HG02973 (cell line): ENCODE measurements at regions not wholly inside any gene's neighbourhood (a gene's known extent, or its start where the extent isn't known, plus 50 kb on each side); places are given as distances from the start of the nearest gene placed in this dataset.

Source experiments
- ATAC-seq: cut with Tn5 transposase; IDR thresholded peaks from one replicate; pipeline ENCODE4 v1.9.1; 2021; ENCODE audit warnings: moderate library complexity; ENCODE audit not compliant: unreplicated experiment

GRCh38 chr2:9771101-9771449, 72.2 kb upstream of the TAF1B start:
- ATAC-seq: no peak

DNA sequence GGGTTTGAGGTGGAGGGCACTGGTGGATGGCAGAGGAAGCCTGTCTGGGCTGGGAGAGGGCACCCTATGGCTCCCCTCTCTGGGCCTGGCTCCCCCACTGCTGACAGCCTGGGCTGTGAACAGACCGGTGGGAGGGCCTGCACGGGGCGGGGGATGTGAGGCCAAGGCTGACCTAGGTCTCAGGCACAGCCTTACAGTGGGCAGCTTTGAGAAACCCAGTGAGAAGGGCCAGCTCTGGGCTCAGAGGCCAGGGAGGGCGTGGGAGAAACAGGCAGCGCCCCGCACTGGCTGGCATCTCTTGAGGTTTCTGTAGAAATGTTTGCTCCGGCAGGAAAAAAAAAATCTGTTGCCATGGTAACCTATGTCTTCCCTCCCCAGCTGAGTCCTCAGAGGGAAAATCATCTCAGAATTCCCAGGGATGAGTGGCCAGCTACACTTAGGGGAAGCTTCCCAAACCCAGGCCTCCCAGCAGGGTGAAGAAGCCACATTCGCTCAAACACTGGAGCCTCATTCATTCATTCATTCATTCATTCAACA, 71.7 kb upstream of the TAF1B start:
- no peak for ATAC-seq

GRCh38 chr2:9772035-9772998, 71.0 kb upstream of the TAF1B start:
- ATAC-seq: no peak

DNA sequence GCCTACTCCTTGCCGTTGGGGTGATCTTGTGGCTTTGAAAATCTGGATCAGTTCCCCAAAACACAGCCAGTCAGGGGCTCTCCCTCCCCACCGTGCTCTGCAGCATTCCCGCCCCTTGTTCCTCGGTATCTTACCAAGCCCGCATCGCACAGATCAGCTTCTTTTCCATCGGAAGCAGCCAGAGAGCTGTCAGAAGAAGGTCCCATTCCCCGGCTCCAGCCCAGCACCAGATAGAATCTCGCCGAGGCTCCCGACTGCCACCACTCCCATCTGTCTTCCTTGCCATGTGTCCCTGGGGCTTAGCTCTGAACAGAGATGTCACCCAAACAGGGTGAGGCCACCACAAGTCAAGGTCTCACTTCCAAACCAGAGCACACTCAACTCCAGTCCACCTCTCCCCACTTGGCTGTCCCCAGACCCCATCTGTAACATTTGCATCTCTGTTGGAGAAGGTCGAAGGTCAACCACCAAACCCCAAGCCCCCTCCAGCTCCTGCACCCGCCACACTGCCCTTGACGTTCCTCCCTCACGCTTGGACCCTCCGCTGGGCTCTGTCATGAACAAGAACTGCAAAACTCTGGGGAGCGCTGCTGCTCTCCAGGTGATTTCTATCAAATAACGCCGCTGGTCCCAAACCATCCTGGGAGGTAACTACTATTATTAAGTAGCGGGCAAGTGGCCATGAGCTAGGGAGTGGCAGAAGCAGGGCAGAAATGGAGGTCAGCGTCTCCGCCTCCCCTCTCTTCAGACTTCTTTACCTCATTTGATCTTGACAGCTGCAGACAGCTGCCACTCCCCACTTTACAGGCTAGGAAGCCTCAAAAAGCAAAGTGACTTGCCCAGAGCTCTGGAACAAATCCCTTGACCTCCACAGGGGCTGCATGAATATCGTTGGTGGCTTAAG, 70.0 kb upstream of the TAF1B start:
- ATAC-seq: no peak

- no peak for ATAC-seq
These were observed 69.4 kb upstream of the TAF1B start for GRCh38 chr2:9773903-9774239.

DNA sequence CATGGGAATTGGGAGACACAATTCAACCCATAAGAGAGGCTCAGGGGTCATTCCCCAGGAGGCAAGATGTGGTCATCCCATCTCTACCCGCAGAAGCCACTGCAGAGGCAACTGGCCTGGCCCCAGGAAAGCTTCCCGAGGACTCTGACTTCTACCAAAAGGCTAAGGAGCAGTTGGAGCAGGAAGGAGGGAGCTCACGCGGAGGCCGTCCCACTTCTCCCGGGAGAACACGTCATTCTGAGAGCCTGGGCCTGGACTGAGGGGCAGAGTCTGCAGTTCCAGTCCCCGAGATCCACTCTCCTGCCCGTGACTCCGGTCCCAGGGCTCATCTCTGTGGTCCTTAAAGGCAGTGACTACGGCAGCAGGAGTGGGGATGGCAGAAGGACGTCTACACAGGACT, 69.0 kb upstream of the TAF1B start:
- no peak for ATAC-seq

DNA sequence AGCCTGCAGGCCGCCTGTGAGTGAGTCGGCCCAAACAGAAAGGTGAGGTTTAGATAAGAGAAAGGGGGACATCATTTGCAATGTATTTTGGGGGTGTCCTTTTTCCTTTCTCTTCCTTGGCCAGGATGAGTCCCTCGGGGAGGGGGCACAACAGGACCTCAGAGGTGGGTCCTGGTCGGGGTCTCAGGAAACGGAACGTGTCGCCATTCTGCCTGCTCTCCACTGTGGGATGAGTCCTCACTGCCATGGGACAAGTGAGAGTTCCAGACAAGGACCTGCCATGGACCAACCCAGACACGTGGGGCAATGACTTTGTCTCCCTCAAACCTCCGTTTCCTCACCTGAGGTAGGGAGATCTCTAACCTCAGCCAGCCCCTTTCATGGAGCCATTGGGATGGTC, 67.9 kb upstream of the TAF1B start:
- ATAC-seq: no peak

- ATAC-seq: no peak
These were observed 67.1 kb upstream of the TAF1B start for GRCh38 chr2:9775999-9776712.

- no peak for ATAC-seq
These were observed 66.2 kb upstream of the TAF1B start for GRCh38 chr2:9777081-9777480.

DNA sequence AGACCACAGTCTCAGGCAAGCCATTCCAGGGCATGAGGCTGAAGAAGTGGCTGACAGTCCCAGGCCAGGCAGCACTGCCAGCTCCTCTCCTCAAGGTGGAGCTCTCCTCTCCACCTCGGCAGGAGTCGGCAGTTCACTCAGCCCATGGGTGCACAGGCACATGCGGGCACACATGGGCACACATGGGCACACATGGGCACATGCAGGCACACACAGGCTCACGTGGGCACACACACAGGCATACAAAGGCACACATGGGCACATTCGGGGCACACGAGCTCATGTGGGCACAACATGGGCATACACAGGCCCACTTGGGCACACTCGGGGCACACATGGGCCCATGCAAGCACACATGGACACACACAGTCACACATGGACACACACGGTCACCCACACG, 65.3 kb upstream of the TAF1B start:
- ATAC-seq: no peak

- no peak for ATAC-seq
These were observed 64.6 kb upstream of the TAF1B start for GRCh38 chr2:9778471-9779316.

- no peak for ATAC-seq
These were observed 63.5 kb upstream of the TAF1B start for GRCh38 chr2:9779596-9780264.

DNA sequence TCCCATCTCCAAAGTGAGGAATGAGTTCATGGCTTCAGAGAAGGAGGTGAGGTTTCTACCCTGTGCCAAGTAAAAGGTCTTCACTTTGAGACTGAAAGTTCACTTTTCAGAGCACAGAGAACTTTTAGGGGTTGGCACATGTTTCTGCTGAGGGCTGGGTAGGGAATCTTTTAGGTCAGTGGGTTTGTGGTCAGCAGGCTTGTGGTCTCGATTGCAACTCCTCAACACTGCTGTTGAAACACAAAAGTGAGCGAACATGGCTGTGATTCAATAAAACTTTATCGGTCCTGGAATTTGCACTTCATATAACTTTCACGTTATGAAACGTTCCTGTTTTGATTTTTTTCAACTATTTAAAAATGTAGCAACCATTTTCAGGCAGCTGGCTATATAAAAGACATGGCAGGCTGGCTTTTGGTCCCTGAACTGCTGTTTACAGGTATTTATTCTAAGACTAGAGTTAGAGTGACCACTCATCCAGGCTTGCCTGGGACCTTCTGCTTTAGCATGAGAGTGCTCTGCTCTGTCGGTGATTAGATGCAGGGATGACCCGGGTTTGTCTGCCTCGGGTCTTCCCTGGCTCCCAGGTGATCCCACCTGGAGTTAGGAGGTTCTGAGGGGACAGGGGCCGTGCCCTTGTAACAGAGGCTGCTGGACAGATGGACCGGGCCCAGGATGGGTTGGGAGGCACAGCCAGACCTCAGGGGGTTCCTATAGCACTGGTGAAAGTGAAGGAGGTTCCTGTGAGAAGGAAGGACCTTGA, 62.7 kb upstream of the TAF1B start:
- ATAC-seq: no peak

GRCh38 chr2:9781252-9781651, 62.0 kb upstream of the TAF1B start:
- no peak for ATAC-seq

DNA sequence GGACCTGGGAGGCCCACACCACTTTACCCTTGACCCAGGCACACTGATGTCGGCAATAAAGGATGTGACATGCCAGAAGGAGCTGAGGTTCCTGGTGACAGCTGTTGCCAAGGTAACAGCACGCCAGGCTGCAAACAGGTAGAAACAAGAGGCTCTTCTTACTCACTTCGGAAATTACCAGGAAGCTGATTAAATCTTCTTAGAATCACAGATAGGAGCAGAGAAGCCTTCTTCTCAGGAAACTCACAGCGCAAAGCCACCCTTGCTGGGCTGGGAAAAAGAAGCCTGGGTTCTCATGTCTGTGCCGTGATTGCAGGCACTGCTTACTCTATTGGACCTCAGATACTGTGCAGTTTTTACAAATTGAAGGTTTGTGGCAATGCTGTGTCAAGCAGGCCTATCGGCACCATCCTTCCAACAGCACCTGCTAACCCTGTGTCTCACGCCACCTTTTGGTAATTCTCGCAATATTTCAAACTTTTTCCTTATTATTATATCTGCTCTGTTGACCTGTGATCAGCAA, 61.0 kb upstream of the TAF1B start:
- no peak for ATAC-seq

DNA sequence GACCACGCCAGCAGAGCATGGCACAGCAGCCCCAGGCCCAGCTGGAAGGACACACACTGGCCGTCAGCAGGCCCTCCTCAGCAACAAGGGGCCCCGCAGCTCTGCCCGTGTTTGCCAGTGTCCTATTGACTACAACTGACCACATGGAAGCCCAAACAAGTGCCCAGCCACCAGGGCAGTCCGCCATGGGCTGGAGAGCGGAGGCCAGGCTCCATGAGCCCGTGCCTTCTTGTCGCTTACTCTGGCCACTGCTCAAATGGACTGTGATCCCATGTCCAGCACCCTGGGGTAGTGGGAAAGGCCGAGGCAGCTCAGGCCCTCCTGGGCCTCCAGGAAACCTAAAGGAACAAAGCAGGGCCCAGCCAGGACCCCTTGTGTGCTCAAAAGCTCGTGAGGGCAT, 53.9 kb upstream of the TAF1B start:
- ATAC-seq: no peak

GRCh38 chr2:9790702-9791225, 52.5 kb upstream of the TAF1B start:
- no peak for ATAC-seq

- ATAC-seq: no peak
These were observed 51.6 kb upstream of the TAF1B start for GRCh38 chr2:9791711-9792110.
